Sigmoid colon (tissue), 6 donors: ENCODE measurements at regions not wholly inside any gene's neighbourhood (a gene's known extent, or its start where the extent isn't known, plus 50 kb on each side); places are given as distances from the start of the nearest gene placed in this dataset.
"Not testable (repeated sequence)": the region's sequence is repeated elsewhere in the genome, so short reads cannot be mapped to it uniquely, and the experiment has no call there.

Experiments used
- DNase-seq: peaks from one replicate; pipeline ENCODE4 v3.0.0-alpha.2; 2019
- H3K27ac ChIP-seq, 4 donors: fragments of 200-600 bp; sonication (generic); one replicate each; pipeline ENCODE4 v1.5.1; 2016 to 2019; ENCODE audit warnings: mild to moderate bottlenecking in 1 of 4
- H3K27me3 ChIP-seq, 3 donors: fragments of 200-600 bp; sonication (generic); one replicate each; pipeline ENCODE4 v1.5.1; 2019; ENCODE audit warnings: mild to moderate bottlenecking in 1 of 3
- H3K36me3 ChIP-seq, 4 donors: fragments of 200-600 bp; sonication (generic); one replicate each; pipeline ENCODE4 v1.5.1; 2016 to 2019
- H3K4me1 ChIP-seq, 4 donors: fragments of 200-600 bp; sonication (generic); one replicate each; pipeline ENCODE4 v1.5.1; 2017 to 2019
- H3K4me3 ChIP-seq, 4 donors: fragments of 200-600 bp; sonication (generic); one replicate each; pipeline ENCODE4 v1.5.1; 2017 to 2019; ENCODE audit warnings: mild to moderate bottlenecking in 2 of 4, moderate library complexity in 1 of 4
- H3K9me3 ChIP-seq, 4 donors: fragments of 200-600 bp in 3 of 4; sonication (generic) in 3 of 4; one replicate each; pipeline versions ENCODE4 v1.5.1 to v1.6.1; 2013 to 2019
- CTCF ChIP-seq, 4 experiments: fragments of 450-650 bp in 3 of 4; fragments of 200-600 bp in 1 of 4; IDR thresholded peaks; one replicate each; pipeline ENCODE4 v1.5.1; 2016 to 2019; ENCODE audit warnings: antibody characterized with exemption in 4 of 4, mild to moderate bottlenecking in 3 of 4, moderate library complexity in 2 of 4
- EP300 ChIP-seq, 4 donors: sonication (generic); formaldehyde crosslinking; IDR thresholded peaks; one replicate each; pipeline ENCODE4 v1.6.1; 2017; ENCODE audit warnings: antibody characterized with exemption in 4 of 4
- POLR2A ChIP-seq, 2 donors: fragments of 450-650 bp; IDR thresholded peaks; one replicate each; pipeline ENCODE4 v1.6.1; 2016; ENCODE audit warnings: antibody characterized with exemption in 2 of 2, mild to moderate bottlenecking in 2 of 2, moderate library complexity in 2 of 2
- POLR2AphosphoS5 ChIP-seq, 4 donors: sonication (generic); formaldehyde crosslinking; IDR thresholded peaks; one replicate each; pipeline ENCODE4 v1.6.1; 2017; ENCODE audit warnings: antibody characterized with exemption in 4 of 4
- WGBS, 2 donors: extraction: QIAGEN DNeasy Blood & Tissue Kit; methylation state at CpG; one replicate each; pipeline ENCODE4 v1.1.7; 2013; 5-methylcytosine and 5-hydroxymethylcytosine counted together
- intact Hi-C: fragments of 100-400 bp; cut with DNase I; formaldehyde crosslinking; loops from one replicate; pipeline ENCODE4 v1.15.1; 2023
- donor health status: healthy with polysubstance abuse.
- donor health status: healthy.

GRCh38 chr12:127600211-127600610 is 666.8 kb upstream of the TMEM132C start:
- H3K27me3 ChIP-seq = no peaks in the 10 kb centered on the region
- H3K27ac ChIP-seq = no peak overlapping the region
- H3K9me3 ChIP-seq = peaks cover 0 to 4% (median 0%) of the 10 kb centered on the region in 4 donors
- 69 to 76% methylated on average over 3 of the region's 3 CpGs for WGBS, 2 donors
- H3K4me3 ChIP-seq = no peak overlapping the region
- intact Hi-C loops = no loop called here
- no peaks in the 10 kb centered on the region for H3K4me1 ChIP-seq
- TF ChIP-seq EP300 (IDR thresholded peaks at IDR 0.05) (no peak), CTCF (IDR thresholded peaks at IDR 0.05) (no peak), POLR2A (IDR thresholded peaks at IDR 0.05) (no peak), POLR2AphosphoS5 (IDR thresholded peaks at IDR 0.05) (no peak)
- no peaks in the 10 kb centered on the region for H3K36me3 ChIP-seq
- no peak for DNase-seq

- intact Hi-C loops = no loop called here
- Histone ChIP-seq H3K27me3 (no peaks in the 10 kb centered on the region), H3K27ac (no peak overlapping the region), H3K36me3 (no peaks in the 10 kb centered on the region), H3K4me3 (no peak overlapping the region), H3K9me3 (peaks cover 0 to 4% (median 0%) of the 10 kb centered on the region in 4 donors), H3K4me1 (no peaks in the 10 kb centered on the region)
- TF ChIP-seq EP300 (IDR thresholded peaks at IDR 0.05) (no peak), POLR2AphosphoS5 (IDR thresholded peaks at IDR 0.05) (no peak), POLR2A (IDR thresholded peaks at IDR 0.05) (no peak), CTCF (IDR thresholded peaks at IDR 0.05) (no peak)
- no peak for DNase-seq
- 93 to 97% methylated on average over 3 of the region's 3 CpGs for WGBS, 2 donors
These were observed 660.4 kb upstream of the TMEM132C start for GRCh38 chr12:127606476-127607015.

- no peak for DNase-seq
- TF ChIP-seq CTCF (IDR thresholded peaks at IDR 0.05) (no peak), POLR2AphosphoS5 (IDR thresholded peaks at IDR 0.05) (no peak), EP300 (IDR thresholded peaks at IDR 0.05) (no peak), POLR2A (IDR thresholded peaks at IDR 0.05) (no peak)
- Histone ChIP-seq H3K27ac (no peak overlapping the region), H3K36me3 (no peaks in the 10 kb centered on the region), H3K27me3 (no peaks in the 10 kb centered on the region), H3K9me3 (peaks cover 0 to 4% (median 0%) of the 10 kb centered on the region in 4 donors), H3K4me1 (no peaks in the 10 kb centered on the region), H3K4me3 (no peak overlapping the region)
- 81 to 82% methylated on average over 7 of the region's 7 CpGs for WGBS, 2 donors
- intact Hi-C loops = no loop called here
These were observed 659.7 kb upstream of the TMEM132C start for GRCh38 chr12:127607146-127607725.

- H3K27ac ChIP-seq, H3K9me3 ChIP-seq, H3K4me3 ChIP-seq, H3K27me3 ChIP-seq, DNase-seq, H3K4me1 ChIP-seq, intact Hi-C loops, H3K36me3 ChIP-seq: not testable (repeated sequence)
- 93 to 94% methylated on average over 7 of the region's 7 CpGs for WGBS, 2 donors
These were observed 658.6 kb upstream of the TMEM132C start for GRCh38 chr12:127608359-127608758.

GRCh38 chr12:127613056-127613455 is 653.9 kb upstream of the TMEM132C start:
- H3K27me3 ChIP-seq = no peaks in the 10 kb centered on the region
- DNase-seq = no peak
- intact Hi-C loops = no loop called here
- no peaks in the 10 kb centered on the region for H3K4me1 ChIP-seq
- H3K9me3 ChIP-seq = no peaks in the 10 kb centered on the region
- H3K4me3 ChIP-seq = no peak overlapping the region
- H3K27ac ChIP-seq = no peak overlapping the region
- no peak for TF ChIP-seq POLR2AphosphoS5 (IDR thresholded peaks at IDR 0.05)
- TF ChIP-seq EP300 (IDR thresholded peaks at IDR 0.05) = no peak
- no peak for TF ChIP-seq POLR2A (IDR thresholded peaks at IDR 0.05)
- no peak for TF ChIP-seq CTCF (IDR thresholded peaks at IDR 0.05)
- 74 to 77% methylated on average over 5 of the region's 5 CpGs for WGBS, 2 donors
- H3K36me3 ChIP-seq = no peaks in the 10 kb centered on the region
